K562 (cell line): ENCODE measurements at regions not wholly inside any gene's neighbourhood (a gene's known extent, or its start where the extent isn't known, plus 50 kb on each side); places are given as distances from the start of the nearest gene placed in this dataset.

Experiments used
- ATAC-seq: fragments of 200-7000 bp; cut with Tn5 transposase; 3 replicates; pipeline ENCODE4 v1.9.1; 2020; ENCODE audit warnings: moderate library complexity
- BruUV-seq: library from RNA; stranded (reverse); fragments of 400-500 nt; replicated peaks from 2 replicates; lab custom pipeline; 2021; lab: Mats Ljungman, UMichigan
- CTCF ChIA-PET: fragments of 300-600 bp; formaldehyde crosslinking; extraction: SDS; loops from one replicate; lab custom pipeline; 2021; ENCODE audit warnings: low intra/inter-chr PET ratio; lab: Yijun Ruan, JAX
- POLR2A ChIA-PET: fragments of 300-600, 350-650 bp; sonication (Branson Sonifier 250); formaldehyde crosslinking; extraction: SDS; loops from one replicate; lab custom pipeline; 2021; ENCODE audit warnings: antibody characterized with exemption, inconsistent platforms; lab: Yijun Ruan, JAX
- DNase-seq, 4 experiments: peaks; one replicate each; pipeline versions ENCODE4 v3.0.0 to v3.0.0-alpha.2; 2011 to 2018; ENCODE audit warnings: low spot score in 3 of 4, mixed read lengths in 3 of 4; ENCODE audit errors: extremely low read depth in 1 of 4
- FAIRE-seq: peaks from 2 replicates; lab custom pipeline; 2011; peaks lifted over from hg19 to GRCh38; lab: Jason Lieb, UNC
- H2AFZ ChIP-seq: 2 replicates; pipeline ENCODE4 v1.6.0; 2011; ENCODE audit warnings: low read depth, low read length, control low read depth, inconsistent platforms
- H3K27ac ChIP-seq: fragments of 200-600 bp; 3 replicates; pipeline ENCODE4 v1.8.0; 2011; ENCODE audit warnings: low read depth, mild to moderate bottlenecking, control low read depth, inconsistent platforms, low read length, moderate library complexity, mixed read lengths; ENCODE audit errors: extremely low read depth
- H3K27me3 ChIP-seq, 2 experiments: fragments of 300-600 bp in 1 of 2; 2 replicates in 1 of 2; 3 replicates in 1 of 2; pipeline versions ENCODE4 v1.6.0 to v1.8.0; 2011; ENCODE audit warnings: inconsistent platforms in 2 of 2, low read length in 2 of 2, mild to moderate bottlenecking in 1 of 2, mixed read lengths in 1 of 2, moderate library complexity in 1 of 2; ENCODE audit not compliant: control insufficient read depth in 2 of 2, insufficient read depth in 2 of 2
- H3K36me3 ChIP-seq: fragments of 300-600 bp; 3 replicates; pipeline ENCODE4 v1.8.0; 2011; ENCODE audit warnings: mild to moderate bottlenecking, low read length, inconsistent platforms; ENCODE audit not compliant: control insufficient read depth, insufficient read depth
- H3K4me1 ChIP-seq, 2 experiments: fragments of 200-600 bp in 1 of 2; replicated peaks in 1 of 2; 2 replicates in 1 of 2; 3 replicates in 1 of 2; pipeline versions ENCODE4 v1.5.1 to v1.8.0; 2011; ENCODE audit warnings: inconsistent platforms in 2 of 2, low read length in 2 of 2, mild to moderate bottlenecking in 1 of 2, mixed read lengths in 1 of 2, moderate library complexity in 1 of 2; ENCODE audit not compliant: control insufficient read depth in 2 of 2, insufficient read depth in 2 of 2
- H3K4me2 ChIP-seq: 2 replicates; pipeline ENCODE4 v1.6.1; 2011; ENCODE audit warnings: low read length, control low read depth, inconsistent platforms, mixed read lengths; ENCODE audit not compliant: insufficient read depth
- H3K4me3 ChIP-seq: fragments of 200-600 bp; sonication (generic), shearing (Covaris generic); 2 replicates; pipeline ENCODE4 v1.5.1; 2016; ENCODE audit warnings: control low read depth, inconsistent platforms
- H3K79me2 ChIP-seq: fragments of 200-600 bp; 3 replicates; pipeline ENCODE4 v1.8.0; 2011; ENCODE audit warnings: low read length, inconsistent platforms; ENCODE audit not compliant: control insufficient read depth, insufficient read depth
- H3K9ac ChIP-seq, 2 experiments: 2 replicates each; pipeline versions ENCODE4 v1.6.0 to v1.6.1; 2011; ENCODE audit warnings: low read depth in 2 of 2, low read length in 2 of 2, control low read depth in 1 of 2, inconsistent platforms in 1 of 2, mild to moderate bottlenecking in 1 of 2, mixed read lengths in 1 of 2; ENCODE audit not compliant: insufficient read depth in 1 of 2
- H3K9me1 ChIP-seq: one replicate; pipeline ENCODE4 v1.6.0; 2011; ENCODE audit warnings: inconsistent platforms, mild to moderate bottlenecking, low read length, moderate library complexity; ENCODE audit not compliant: control insufficient read depth, insufficient read depth
- H3K9me3 ChIP-seq: replicated peaks from 2 replicates; pipeline ENCODE4 v1.5.1; 2011; ENCODE audit warnings: low read depth, low read length, inconsistent platforms; ENCODE audit not compliant: control insufficient read depth, insufficient read depth
- H4K20me1 ChIP-seq: replicated peaks from 2 replicates; pipeline ENCODE4 v1.6.1; 2011; ENCODE audit warnings: low read length, inconsistent platforms, mixed read lengths; ENCODE audit not compliant: control insufficient read depth, insufficient read depth
- BRD4 ChIP-seq: fragments of 200-600 bp; sonication (generic); IDR thresholded peaks from 2 replicates; pipeline ENCODE4 v1.6.1; 2017; ENCODE audit warnings: inconsistent platforms
- C11orf30 ChIP-seq: fragments of 450-650 bp; IDR thresholded peaks from 2 replicates; pipeline ENCODE4 v1.6.1; 2016; ENCODE audit warnings: low read depth, mild to moderate bottlenecking
- CCAR2 ChIP-seq: fragments of 200-400 bp; formaldehyde crosslinking; IDR thresholded peaks from 2 replicates; pipeline ENCODE4 v1.6.1; 2017; ENCODE audit warnings: mild to moderate bottlenecking, low read depth, low read length
- EGR1 ChIP-seq: fragments of 450-650 bp; conservative IDR thresholded peaks from 2 replicates; pipeline ENCODE4 v1.6.1; 2017; ENCODE audit warnings: mild to moderate bottlenecking
- HMG20A ChIP-seq: fragments of 450-650 bp; formaldehyde crosslinking; conservative IDR thresholded peaks from 2 replicates; pipeline ENCODE4 v1.4.0; 2020; ENCODE audit warnings: mild to moderate bottlenecking, mixed read lengths
- LCOR ChIP-seq: sonication (generic); formaldehyde crosslinking; IDR thresholded peaks from 2 replicates; pipeline ENCODE4 v1.8.0; 2022; ENCODE audit warnings: mild to moderate bottlenecking, missing genetic modification reagents
- NUFIP1 ChIP-seq: fragments of 450-650 bp; IDR thresholded peaks from 2 replicates; pipeline ENCODE4 v1.6.1; 2018; ENCODE audit not compliant: partially characterized antibody
- TEAD1 ChIP-seq, 2 experiments: fragments of 450-650 bp in 1 of 2; sonication (generic) in 1 of 2; formaldehyde crosslinking; IDR thresholded peaks; 2 replicates each; pipeline versions ENCODE4 v1.4.0 to v1.8.0; 2020 to 2022; ENCODE audit warnings: mild to moderate bottlenecking in 2 of 2, missing genetic modification reagents in 1 of 2
- ZFP36 ChIP-seq: fragments of 150-350 bp; IDR thresholded peaks from 2 replicates; pipeline ENCODE4 v1.6.1; 2018; ENCODE audit warnings: low read length, low read depth; ENCODE audit not compliant: partially characterized antibody
- ZNF77 ChIP-seq: fragments of 250-450 bp; sonication (Bioruptor Pico); IDR thresholded peaks from 2 replicates; pipeline ENCODE4 v1.5.0; 2020
- WGBS: fragments of 100-300 bp; shearing (Covaris generic); methylation state at CpG from one replicate; pipeline ENCODE4 v1.1.6; 2016; ENCODE audit warnings: low coverage, mixed read lengths; ENCODE audit not compliant: insufficient coverage; ENCODE audit errors: missing lambda C conversion rate; 5-methylcytosine and 5-hydroxymethylcytosine counted together
- in situ Hi-C: fragments of 300-500 bp; cut with MboI; formaldehyde crosslinking; loops from 4 replicates; pipeline ENCODE4 v1.15.0; 2018; ENCODE audit warnings: inconsistent platforms, mixed read lengths
- intact Hi-C: fragments of 100-400 bp; cut with micrococcal nuclease; formaldehyde crosslinking; loops from 2 replicates; pipeline ENCODE4 v1.14.2; 2022
- TF ChIP-seq, protein P1 (sequence below): fragments of 450-650 bp; IDR thresholded peaks from 2 replicates; pipeline ENCODE4 v1.6.1; 2018; ENCODE audit not compliant: partially characterized antibody

DNA sequence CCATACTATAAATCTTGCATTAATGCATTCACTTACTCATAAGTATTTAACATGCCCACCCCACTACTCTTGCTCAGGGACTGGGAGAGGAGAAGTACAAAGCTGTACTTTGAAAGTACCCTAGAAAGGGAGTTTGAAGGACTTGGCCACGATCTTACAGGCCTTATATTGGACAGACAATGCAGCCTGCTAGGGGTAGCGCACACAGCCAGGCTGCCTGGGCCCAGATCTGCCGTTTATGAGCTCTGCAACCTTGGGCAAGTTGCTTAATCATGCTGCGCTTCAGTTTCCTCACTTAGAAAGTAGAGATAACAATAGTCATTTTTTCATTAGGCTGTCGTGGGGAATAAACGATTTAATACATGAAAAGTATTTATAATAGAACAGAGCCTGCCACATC is 110.1 kb downstream of the CDC7 start (continued):
- TF ChIP-seq TEAD1 (CRISPR knock-in tag; IDR thresholded peaks at IDR 0.05) (no peak), NUFIP1 (no peak), ZFP36 (peak; percentile 57), ZNF77 (CRISPR knock-in tag) (no peak), BRD4 (no peak), LCOR (no peak), C11orf30 (peak; percentile 19; the same call in 1 of the 2 replicates), HMG20A (CRISPR knock-in tag) (no peak), CCAR2 (no peak)

DNA sequence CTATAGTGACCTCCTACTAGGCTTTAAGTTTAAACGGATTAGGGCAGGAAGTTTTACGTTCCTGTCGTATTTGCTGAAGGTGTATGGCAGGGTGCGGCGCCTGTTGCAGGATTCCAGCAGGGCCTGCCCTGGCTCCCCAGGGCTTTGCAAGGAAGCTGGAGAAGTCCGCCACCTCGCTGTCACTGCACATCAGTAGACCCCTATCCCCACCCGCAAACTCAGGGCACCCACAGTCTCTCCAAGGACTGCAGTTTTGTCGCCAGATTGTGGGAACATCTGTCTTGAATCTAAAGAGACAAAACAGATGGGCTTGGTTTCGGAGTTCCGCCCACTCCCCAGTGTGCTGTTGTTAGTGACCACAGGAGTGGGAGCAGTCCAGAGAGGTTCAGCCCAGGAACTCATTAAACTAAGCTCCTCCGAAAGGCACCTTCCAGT is 110.8 kb downstream of the CDC7 start:
- H3K4me1 ChIP-seq, result peaks cover 0 to 18% of the 10 kb centered on the region in 2 experiments; a peak in 3 of 5 replicates
- ATAC-seq, result peak; percentile 50
- H3K4me2 ChIP-seq, result no peak overlapping the region
- 63% methylated on average over 12 of the region's 12 CpGs for WGBS
- H3K4me3 ChIP-seq, result no peak overlapping the region
- CTCF ChIA-PET, result interaction anchor here (0.5 kb wide), 1 partner anchor 939 kb away, joined by 4 read pairs; no protein-coding TSS in a partner anchor
- DNase-seq, result no peak
- intact Hi-C loops (loop anchor here (10.0 kb wide), 1 partner anchor 123 kb away; no protein-coding TSS in a partner anchor), in situ Hi-C loops (no loop called here)
- H3K27ac ChIP-seq, result no peak overlapping the region
- peak overlapping the region; percentile 34; the same call in 1 of the 2 replicates for H2AFZ ChIP-seq
- H4K20me1 ChIP-seq, result no peaks in the 10 kb centered on the region
- peak; percentile 46; the same call in 1 of the 2 replicates for TF ChIP-seq EGR1
- TF ChIP-seq, protein P1, sequence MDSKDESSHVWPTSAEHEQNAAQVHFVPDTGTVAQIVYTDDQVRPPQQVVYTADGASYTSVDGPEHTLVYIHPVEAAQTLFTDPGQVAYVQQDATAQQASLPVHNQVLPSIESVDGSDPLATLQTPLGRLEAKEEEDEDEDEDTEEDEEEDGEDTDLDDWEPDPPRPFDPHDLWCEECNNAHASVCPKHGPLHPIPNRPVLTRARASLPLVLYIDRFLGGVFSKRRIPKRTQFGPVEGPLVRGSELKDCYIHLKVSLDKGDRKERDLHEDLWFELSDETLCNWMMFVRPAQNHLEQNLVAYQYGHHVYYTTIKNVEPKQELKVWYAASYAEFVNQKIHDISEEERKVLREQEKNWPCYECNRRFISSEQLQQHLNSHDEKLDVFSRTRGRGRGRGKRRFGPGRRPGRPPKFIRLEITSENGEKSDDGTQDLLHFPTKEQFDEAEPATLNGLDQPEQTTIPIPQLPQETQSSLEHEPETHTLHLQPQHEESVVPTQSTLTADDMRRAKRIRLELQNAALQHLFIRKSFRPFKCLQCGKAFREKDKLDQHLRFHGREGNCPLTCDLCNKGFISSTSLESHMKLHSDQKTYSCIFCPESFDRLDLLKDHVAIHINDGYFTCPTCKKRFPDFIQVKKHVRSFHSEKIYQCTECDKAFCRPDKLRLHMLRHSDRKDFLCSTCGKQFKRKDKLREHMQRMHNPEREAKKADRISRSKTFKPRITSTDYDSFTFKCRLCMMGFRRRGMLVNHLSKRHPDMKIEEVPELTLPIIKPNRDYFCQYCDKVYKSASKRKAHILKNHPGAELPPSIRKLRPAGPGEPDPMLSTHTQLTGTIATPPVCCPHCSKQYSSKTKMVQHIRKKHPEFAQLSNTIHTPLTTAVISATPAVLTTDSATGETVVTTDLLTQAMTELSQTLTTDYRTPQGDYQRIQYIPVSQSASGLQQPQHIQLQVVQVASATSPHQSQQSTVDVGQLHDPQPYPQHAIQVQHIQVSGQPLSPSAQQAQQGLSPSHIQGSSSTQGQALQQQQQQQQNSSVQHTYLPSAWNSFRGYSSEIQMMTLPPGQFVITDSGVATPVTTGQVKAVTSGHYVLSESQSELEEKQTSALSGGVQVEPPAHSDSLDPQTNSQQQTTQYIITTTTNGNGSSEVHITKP, result no peak
- H3K9ac ChIP-seq, result no peak overlapping the region
- POLR2A ChIA-PET, result interaction anchor here (0.5 to 1.5 kb wide), 3 partner anchors 8 to 33 kb away, joined by 3 to 5 read pairs (median 3); no protein-coding TSS in a partner anchor
- FAIRE-seq, result no peak
- no peaks in the 10 kb centered on the region for H3K27me3 ChIP-seq
- no TSS peak for BruUV-seq
- H3K9me3 ChIP-seq, result no peaks in the 10 kb centered on the region
- H3K9me1 ChIP-seq, result no peaks in the 10 kb centered on the region
- H3K79me2 ChIP-seq, result no peaks in the 10 kb centered on the region
- no peaks in the 10 kb centered on the region for H3K36me3 ChIP-seq
